H1 (cell line): ENCODE measurements at regions not wholly inside any gene's neighbourhood (a gene's known extent, or its start where the extent isn't known, plus 50 kb on each side); places are given as distances from the start of the nearest gene placed in this dataset.

Experiments used
- CTCF ChIA-PET: fragments of 300-600 bp; sonication (Branson Sonifier 250); formaldehyde crosslinking; loops from one replicate; lab custom pipeline; 2021; ENCODE audit not compliant: partially characterized antibody; lab: Charles Lee
- POLR2A ChIA-PET: fragments of 300-600 bp; sonication (Branson Sonifier 250); formaldehyde crosslinking; loops from one replicate; lab custom pipeline; 2021; ENCODE audit warnings: inconsistent platforms; ENCODE audit not compliant: partially characterized antibody; lab: Charles Lee
- DNase-seq, 2 experiments: peaks; one replicate each; pipeline versions ENCODE4 v3.0.0 to v3.0.0-alpha.2; 2010 to 2022; ENCODE audit warnings: low spot score in 2 of 2, low read depth in 1 of 2, mixed read lengths in 1 of 2
- FAIRE-seq: peaks from 2 replicates; lab custom pipeline; 2011; peaks lifted over from hg19 to GRCh38; lab: Jason Lieb, UNC
- H2AFZ ChIP-seq: 2 replicates; pipeline ENCODE4 v1.8.1; 2012; ENCODE audit warnings: low read length, inconsistent platforms
- H2AK5ac ChIP-seq: 2 replicates; pipeline ENCODE4 v1.6.1; 2013; ENCODE audit warnings: low read depth, low read length
- H2BK120ac ChIP-seq: replicated peaks from 2 replicates; pipeline ENCODE3; 2013; ENCODE audit warnings: low read depth, low read length, inconsistent platforms
- H2BK12ac ChIP-seq: 2 replicates; pipeline ENCODE4 v1.6.1; 2013; ENCODE audit warnings: low read depth, low read length
- H2BK15ac ChIP-seq: 2 replicates; pipeline ENCODE4 v1.6.1; 2013; ENCODE audit warnings: low read length
- H2BK20ac ChIP-seq: 2 replicates; pipeline ENCODE4 v1.6.1; 2013; ENCODE audit warnings: low read length
- H2BK5ac ChIP-seq: 2 replicates; pipeline ENCODE4 v1.6.1; 2013; ENCODE audit warnings: low read depth, low read length
- H3K14ac ChIP-seq: 2 replicates; pipeline ENCODE4 v1.6.1; 2013; ENCODE audit warnings: inconsistent platforms; ENCODE audit not compliant: insufficient read length
- H3K18ac ChIP-seq: 2 replicates; pipeline ENCODE4 v1.6.1; 2013; ENCODE audit warnings: low read length; ENCODE audit errors: extremely low read depth
- H3K23ac ChIP-seq: 2 replicates; pipeline ENCODE4 v1.6.1; 2013; ENCODE audit warnings: inconsistent platforms; ENCODE audit not compliant: insufficient read length
- H3K23me2 ChIP-seq: 2 replicates; pipeline ENCODE4 v1.6.1; 2013; ENCODE audit warnings: low read depth, low read length
- H3K27ac ChIP-seq: 2 replicates; pipeline ENCODE4 v1.6.1; 2011; ENCODE audit warnings: low read depth, low read length, inconsistent platforms
- H3K27me3 ChIP-seq, 4 experiments: replicated peaks in 1 of 4; 1 replicate in 1 of 4; 2 replicates in 3 of 4; pipeline versions ENCODE4 v1.6.1 to v1.8.1; 2011 to 2013; ENCODE audit warnings: low read length in 3 of 4, mild to moderate bottlenecking in 3 of 4, inconsistent platforms in 2 of 4, mixed read lengths in 2 of 4, moderate library complexity in 1 of 4; ENCODE audit not compliant: control insufficient read depth in 3 of 4, insufficient read depth in 3 of 4; ENCODE audit errors: extremely low read depth in 1 of 4
- H3K36me3 ChIP-seq, 4 experiments: 2 replicates each; pipeline versions ENCODE4 v1.6.1 to v1.8.1; 2011 to 2013; ENCODE audit warnings: mild to moderate bottlenecking in 4 of 4, low read length in 3 of 4, moderate library complexity in 2 of 4, control low read depth in 1 of 4, inconsistent platforms in 1 of 4; ENCODE audit not compliant: insufficient read depth in 4 of 4, control insufficient read depth in 2 of 4
- H3K4ac ChIP-seq: replicated peaks from 2 replicates; pipeline ENCODE3; 2013; ENCODE audit warnings: low read length, low read depth, mixed read lengths, inconsistent platforms; ENCODE audit not compliant: insufficient read length
- H3K4me1 ChIP-seq, 4 experiments: replicated peaks in 1 of 4; 1 replicate in 1 of 4; 2 replicates in 3 of 4; pipeline versions ENCODE4 v1.6.1 to v1.8.1; 2011 to 2013; ENCODE audit warnings: low read length in 3 of 4, inconsistent platforms in 2 of 4, mixed read lengths in 1 of 4; ENCODE audit not compliant: insufficient read depth in 4 of 4, control insufficient read depth in 3 of 4
- H3K4me2 ChIP-seq, 2 experiments: 2 replicates each; pipeline versions ENCODE4 v1.6.1 to v1.8.1; 2011 to 2013; ENCODE audit warnings: low read depth in 2 of 2, low read length in 2 of 2, control low read depth in 1 of 2, inconsistent platforms in 1 of 2, mild to moderate bottlenecking in 1 of 2; ENCODE audit not compliant: insufficient read depth in 1 of 2
- H3K4me3 ChIP-seq, 4 experiments: fragments of 200-600, 300-600 bp in 1 of 4; sonication (generic), shearing (Covaris generic), sonication (Bioruptor Twin) in 1 of 4; 2 replicates each; pipeline versions ENCODE4 v1.5.1 to v1.8.1; 2011 to 2016; ENCODE audit warnings: low read length in 4 of 4, low read depth in 3 of 4, control low read depth in 2 of 4, inconsistent platforms in 2 of 4, mild to moderate bottlenecking in 2 of 4, mixed read lengths in 1 of 4, moderate library complexity in 1 of 4; ENCODE audit not compliant: insufficient read depth in 2 of 4; ENCODE audit errors: extremely low read depth in 1 of 4
- H3K56ac ChIP-seq: replicated peaks from 2 replicates; pipeline ENCODE3; 2013; ENCODE audit warnings: low read depth, mild to moderate bottlenecking, mixed read lengths, low read length, inconsistent platforms; ENCODE audit not compliant: insufficient read length
- H3K79me1 ChIP-seq: 2 replicates; pipeline ENCODE4 v1.6.1; 2013; ENCODE audit warnings: low read depth, low read length, control low read depth
- H3K79me2 ChIP-seq, 2 experiments: 2 replicates each; pipeline versions ENCODE4 v1.6.1 to v1.8.1; 2012 to 2013; ENCODE audit warnings: low read length in 2 of 2, mild to moderate bottlenecking in 2 of 2, inconsistent platforms in 1 of 2; ENCODE audit not compliant: insufficient read depth in 2 of 2, control insufficient read depth in 1 of 2
- H3K9ac ChIP-seq, 4 experiments: replicated peaks in 1 of 4; 1 replicate in 1 of 4; 2 replicates in 3 of 4; pipeline versions ENCODE4 v1.6.1 to v1.8.1; 2011 to 2013; ENCODE audit warnings: low read depth in 3 of 4, low read length in 3 of 4, control low read depth in 2 of 4, mild to moderate bottlenecking in 2 of 4, moderate library complexity in 2 of 4, inconsistent platforms in 1 of 4; ENCODE audit errors: extremely low read depth in 1 of 4
- H3K9me3 ChIP-seq, 2 experiments: 2 replicates each; pipeline versions ENCODE4 v1.6.1 to v1.8.1; 2012 to 2013; ENCODE audit warnings: mild to moderate bottlenecking in 2 of 2, moderate library complexity in 2 of 2, control low read depth in 1 of 2, inconsistent platforms in 1 of 2, low read depth in 1 of 2, low read length in 1 of 2, mixed read lengths in 1 of 2; ENCODE audit not compliant: insufficient read depth in 2 of 2
- H4K20me1 ChIP-seq, 2 experiments: replicated peaks in 1 of 2; 2 replicates each; pipeline versions ENCODE3 to v1.8.1; 2011 to 2013; ENCODE audit warnings: inconsistent platforms in 2 of 2, low read length in 2 of 2, mild to moderate bottlenecking in 1 of 2; ENCODE audit not compliant: insufficient read depth in 2 of 2, control insufficient read depth in 1 of 2
- H4K5ac ChIP-seq: 2 replicates; pipeline ENCODE4 v1.6.1; 2013; ENCODE audit warnings: low read length, low read depth, mixed read lengths, inconsistent platforms; ENCODE audit not compliant: insufficient read length
- H4K8ac ChIP-seq: 2 replicates; pipeline ENCODE4 v1.8.0; 2013; ENCODE audit warnings: mild to moderate bottlenecking, moderate library complexity, low read length, inconsistent platforms; ENCODE audit not compliant: insufficient read depth; ENCODE audit errors: extremely low read depth
- H4K91ac ChIP-seq: replicated peaks from 2 replicates; pipeline ENCODE3; 2013; ENCODE audit warnings: low read length, mixed read lengths, inconsistent platforms; ENCODE audit not compliant: insufficient read length
- BRCA1 ChIP-seq: IDR thresholded peaks from 2 replicates; pipeline ENCODE4 v1.6.1; 2012; ENCODE audit warnings: low read depth, low read length, improper control_type of control experiment
- EP300 ChIP-seq, 2 experiments: IDR thresholded peaks; 1 replicate in 1 of 2; 2 replicates in 1 of 2; pipeline ENCODE4 v1.6.1; 2011 to 2012; ENCODE audit warnings: low read depth in 2 of 2, low read length in 2 of 2, mild to moderate bottlenecking in 2 of 2, borderline replicate concordance in 1 of 2, inconsistent platforms in 1 of 2, moderate library complexity in 1 of 2
- HDAC6 ChIP-seq: IDR thresholded peaks from one replicate; pipeline ENCODE4 v1.7.1; 2012; ENCODE audit warnings: low read depth, mild to moderate bottlenecking, inconsistent platforms, low read length, moderate library complexity
- JUND ChIP-seq: IDR thresholded peaks from 2 replicates; pipeline ENCODE4 v1.6.1; 2011; ENCODE audit warnings: mild to moderate bottlenecking, improper control_type of control experiment, low read length
- KDM5A ChIP-seq: fragments of 200-600 bp; IDR thresholded peaks from 2 replicates; pipeline ENCODE4 v1.7.1; 2012; ENCODE audit warnings: mild to moderate bottlenecking, low read length, inconsistent platforms, mixed read lengths
- POU5F1 ChIP-seq: IDR thresholded peaks from 2 replicates; pipeline ENCODE4 v1.6.1; 2011; ENCODE audit warnings: low read depth, mild to moderate bottlenecking, low read length, moderate library complexity
- SAP30 ChIP-seq: fragments of 300-600 bp; sonication (generic); IDR thresholded peaks from 2 replicates; pipeline ENCODE4 v1.7.1; 2012; ENCODE audit warnings: low read length, moderate library complexity, mild to moderate bottlenecking, inconsistent platforms; ENCODE audit not compliant: insufficient read depth, insufficient replicate concordance
- SIN3A ChIP-seq, 2 experiments: IDR thresholded peaks in 1 of 2; conservative IDR thresholded peaks in 1 of 2; 2 replicates each; pipeline ENCODE4 v1.6.1; 2011 to 2012; ENCODE audit warnings: low read length in 2 of 2, improper control_type of control experiment in 1 of 2, low read depth in 1 of 2, mild to moderate bottlenecking in 1 of 2
- SIX5 ChIP-seq: IDR thresholded peaks from 2 replicates; pipeline ENCODE4 v1.6.1; 2011; ENCODE audit warnings: mild to moderate bottlenecking, low read depth, low read length
- SRF ChIP-seq: IDR thresholded peaks from 2 replicates; pipeline ENCODE4 v1.6.1; 2011; ENCODE audit warnings: mild to moderate bottlenecking, low read depth, low read length, moderate library complexity
- TEAD4 ChIP-seq: IDR thresholded peaks from 2 replicates; pipeline ENCODE4 v1.6.1; 2012; ENCODE audit warnings: low read depth, low read length, inconsistent platforms, mixed read lengths
- YY1 ChIP-seq: IDR thresholded peaks from 2 replicates; pipeline ENCODE4 v1.6.1; 2011; ENCODE audit warnings: low read depth, mild to moderate bottlenecking, low read length
- WGBS, 2 experiments: shearing (Covaris generic) in 1 of 2; methylation state at CpG; one replicate each; pipeline versions ENCODE4 v1.1.6 to v1.1.7; 2013 to 2015; ENCODE audit warnings: low lambda C conversion rate in 2 of 2, mixed read lengths in 2 of 2, inconsistent platforms in 1 of 2, low coverage in 1 of 2, missing lambda C conversion rate in 1 of 2; ENCODE audit not compliant: insufficient replicate concordance in 2 of 2, insufficient coverage in 1 of 2, insufficient read length in 1 of 2; ENCODE audit errors: extremely low coverage in 1 of 2, missing lambda C conversion rate in 1 of 2; 5-methylcytosine and 5-hydroxymethylcytosine counted together

GRCh38 chr13:73985783-73986182, 148.4 kb downstream of the KLF12 start:
- H3K27ac ChIP-seq: no peak overlapping the region
- H3K4ac ChIP-seq: no peak overlapping the region
- ChIA-PET POLR2A (interaction anchor here (2.3 kb wide), 1 partner anchor 12 kb away, joined by 6 read pairs; no protein-coding TSS in a partner anchor), CTCF (interaction anchor here (0.7 to 2.1 kb wide), 7 partner anchors 9 to 301 kb away, joined by 3 to 6 read pairs (median 3); no protein-coding TSS in a partner anchor)
- no peak overlapping the region for H3K9ac ChIP-seq
- no peaks in the 10 kb centered on the region for H3K9me3 ChIP-seq
- no peak overlapping the region for H2BK120ac ChIP-seq
- no peak overlapping the region for H2BK20ac ChIP-seq
- 90% methylated on average over 3 of the region's 3 CpGs; no CpG with 5 or more reads in 1 of the 2 experiments for WGBS, 2 experiments
- H3K56ac ChIP-seq: no peak overlapping the region
- no peak overlapping the region for H3K4me3 ChIP-seq
- H2BK15ac ChIP-seq: no peak overlapping the region
- no peak overlapping the region for H2AFZ ChIP-seq
- no peaks in the 10 kb centered on the region for H4K20me1 ChIP-seq
- H2AK5ac ChIP-seq: no peak overlapping the region
- TF ChIP-seq TEAD4: no peak
- no peak for TF ChIP-seq KDM5A
- no peak for TF ChIP-seq JUND
- TF ChIP-seq SIX5: no peak
- no peak for TF ChIP-seq SIN3A (conservative IDR thresholded peaks at IDR 0.05 in 1 of 2, IDR thresholded peaks at IDR 0.05 in 1 of 2; ENCODE audit: low read depth in 1 of 2, low read length in 2 of 2)
- TF ChIP-seq SRF: no peak
- TF ChIP-seq POU5F1: no peak
- no peak for TF ChIP-seq BRCA1
- TF ChIP-seq YY1: no peak
- TF ChIP-seq HDAC6: no peak
- TF ChIP-seq EP300 (IDR thresholded peaks at IDR 0.05; ENCODE audit: borderline replicate concordance in 1 of 2, low read depth in 2 of 2, low read length in 2 of 2): no peak
- no peak for TF ChIP-seq SAP30
- peaks cover 0 to 9% (median 3%) of the 10 kb centered on the region in 4 experiments; a peak in 4 of 7 replicates for H3K4me1 ChIP-seq
- no peak overlapping the region for H3K14ac ChIP-seq
- no peak overlapping the region for H2BK5ac ChIP-seq
- H3K23me2 ChIP-seq: no peaks in the 10 kb centered on the region; the same call in 1 of the 2 replicates
- H4K91ac ChIP-seq: no peak overlapping the region
- DNase-seq (no peak), FAIRE-seq (no peak)
- no peak overlapping the region for H3K4me2 ChIP-seq
- no peaks in the 10 kb centered on the region for H3K27me3 ChIP-seq
- H3K79me2 ChIP-seq: no peaks in the 10 kb centered on the region
- H3K23ac ChIP-seq: no peak overlapping the region
- no peak overlapping the region for H4K8ac ChIP-seq
- no peak overlapping the region for H2BK12ac ChIP-seq
- no peak overlapping the region for H4K5ac ChIP-seq
- H3K36me3 ChIP-seq: no peaks in the 10 kb centered on the region
- no peak overlapping the region for H3K18ac ChIP-seq
- peaks cover 1% of the 10 kb centered on the region; the same call in 1 of the 2 replicates for H3K79me1 ChIP-seq
